ENCODE measurements at regions not wholly inside any gene's neighbourhood (a gene's known extent, or its start where the extent isn't known, plus 50 kb on each side); places are given as distances from the start of the nearest gene placed in this dataset.
"Not testable (repeated sequence)": the region's sequence is repeated elsewhere in the genome, so short reads cannot be mapped to it uniquely, and the experiment has no call there.

DNA sequence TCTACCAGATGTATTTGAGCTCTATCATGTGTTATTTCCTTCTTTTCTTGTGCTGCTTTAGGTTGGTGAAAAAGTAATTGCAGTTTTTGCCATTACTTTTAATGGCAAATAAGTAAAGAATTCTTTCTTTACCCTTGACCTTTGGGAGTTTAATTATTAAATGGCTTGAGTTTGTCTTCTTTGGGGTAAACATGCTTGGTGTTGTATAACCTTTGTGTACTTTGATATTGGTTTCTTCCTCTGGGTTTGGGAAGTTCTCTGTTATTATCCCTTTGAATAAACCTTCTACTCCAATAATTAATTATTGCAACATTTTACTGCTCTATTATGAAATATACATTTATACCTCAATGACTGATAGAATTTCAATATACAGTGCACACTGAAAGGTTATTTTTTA, 709.4 kb downstream of the PCDH17 start:
- Histone ChIP-seq H3K4me1 (no peaks in the 10 kb centered on the region), H3K27ac (replicated peaks in 1 of 4) (no peak overlapping the region), H3K4me3 (no peak overlapping the region), H3K36me3 (no peaks in the 10 kb centered on the region), H3K9me3 (peaks cover 0 to 7% (median 0%) of the 10 kb centered on the region in 4 donors), H3K27me3 (no peaks in the 10 kb centered on the region)
- DNase-seq (ENCODE audit: extremely low spot score), result no peak
- TF ChIP-seq POLR2A (IDR thresholded peaks at IDR 0.05; ENCODE audit: low read depth) (no peak), EP300 (IDR thresholded peaks at IDR 0.05) (no peak), POLR2AphosphoS5 (IDR thresholded peaks at IDR 0.05) (no peak)
- TF ChIP-seq, protein P1, sequence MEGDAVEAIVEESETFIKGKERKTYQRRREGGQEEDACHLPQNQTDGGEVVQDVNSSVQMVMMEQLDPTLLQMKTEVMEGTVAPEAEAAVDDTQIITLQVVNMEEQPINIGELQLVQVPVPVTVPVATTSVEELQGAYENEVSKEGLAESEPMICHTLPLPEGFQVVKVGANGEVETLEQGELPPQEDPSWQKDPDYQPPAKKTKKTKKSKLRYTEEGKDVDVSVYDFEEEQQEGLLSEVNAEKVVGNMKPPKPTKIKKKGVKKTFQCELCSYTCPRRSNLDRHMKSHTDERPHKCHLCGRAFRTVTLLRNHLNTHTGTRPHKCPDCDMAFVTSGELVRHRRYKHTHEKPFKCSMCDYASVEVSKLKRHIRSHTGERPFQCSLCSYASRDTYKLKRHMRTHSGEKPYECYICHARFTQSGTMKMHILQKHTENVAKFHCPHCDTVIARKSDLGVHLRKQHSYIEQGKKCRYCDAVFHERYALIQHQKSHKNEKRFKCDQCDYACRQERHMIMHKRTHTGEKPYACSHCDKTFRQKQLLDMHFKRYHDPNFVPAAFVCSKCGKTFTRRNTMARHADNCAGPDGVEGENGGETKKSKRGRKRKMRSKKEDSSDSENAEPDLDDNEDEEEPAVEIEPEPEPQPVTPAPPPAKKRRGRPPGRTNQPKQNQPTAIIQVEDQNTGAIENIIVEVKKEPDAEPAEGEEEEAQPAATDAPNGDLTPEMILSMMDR (IDR thresholded peaks at IDR 0.05), result no peak
- intact Hi-C loops (cut with DNase I), result no loop called here

- no peak for DNase-seq (ENCODE audit: extremely low spot score)
- intact Hi-C loops (cut with DNase I), result no loop called here
- Histone ChIP-seq H3K27ac (replicated peaks in 1 of 4) (no peak overlapping the region), H3K36me3 (no peaks in the 10 kb centered on the region), H3K27me3 (no peaks in the 10 kb centered on the region), H3K9me3 (peaks cover 0 to 7% (median 0%) of the 10 kb centered on the region in 4 donors), H3K4me1 (no peaks in the 10 kb centered on the region), H3K4me3 (no peak overlapping the region)
- 97% methylated on average over 1 of the region's 1 CpG for WGBS
- TF ChIP-seq, protein P1 (IDR thresholded peaks at IDR 0.05), result no peak
- TF ChIP-seq POLR2A (IDR thresholded peaks at IDR 0.05; ENCODE audit: low read depth), result no peak
- TF ChIP-seq EP300 (IDR thresholded peaks at IDR 0.05), result no peak
- TF ChIP-seq POLR2AphosphoS5 (IDR thresholded peaks at IDR 0.05), result no peak
These were observed 709.8 kb downstream of the PCDH17 start for GRCh38 chr13:58341318-58341717.

DNA sequence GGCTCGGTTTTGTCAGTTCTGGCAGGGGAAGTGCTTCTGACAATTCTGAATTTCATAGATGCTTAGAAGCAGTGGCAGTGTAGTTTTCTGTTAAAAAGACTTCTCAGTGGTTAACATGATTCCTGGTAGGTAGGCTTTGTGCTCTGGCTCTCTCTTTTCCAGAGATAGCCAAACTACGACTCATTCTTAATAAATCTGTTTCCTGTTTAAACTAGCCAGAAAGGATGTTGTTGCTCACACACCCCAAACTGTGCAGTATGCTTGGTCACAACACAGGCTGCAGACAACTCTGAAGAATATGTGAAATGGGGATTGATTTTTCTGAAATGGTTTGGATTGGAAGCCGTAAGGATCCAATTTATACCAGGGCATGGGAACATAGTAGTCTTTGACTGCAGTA, 711.5 kb downstream of the PCDH17 start:
- intact Hi-C loops (cut with DNase I), result no loop called here

DNA sequence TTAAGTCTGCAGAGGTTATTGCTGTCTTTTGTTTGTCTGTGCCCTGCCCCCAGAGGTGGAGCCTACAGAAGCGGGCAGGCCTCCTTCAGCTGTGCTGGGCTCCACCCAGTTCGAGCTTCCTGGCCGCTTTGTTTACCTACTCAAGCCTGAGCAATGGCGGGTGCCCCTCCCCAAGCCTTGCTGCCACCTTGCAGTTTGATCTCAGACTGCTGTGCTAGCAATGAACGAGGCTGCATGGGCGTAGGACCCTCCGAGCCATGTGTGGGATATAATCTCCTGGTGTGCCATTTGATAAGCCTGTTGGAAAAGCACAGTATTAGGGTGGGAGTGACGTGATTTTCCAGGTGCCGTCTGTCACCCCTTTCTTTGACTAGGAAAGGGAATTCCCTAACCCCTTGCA, 720.6 kb downstream of the PCDH17 start:
- DNase-seq (ENCODE audit: extremely low spot score); intact Hi-C loops (cut with DNase I); H3K27ac ChIP-seq (replicated peaks in 1 of 4); H3K9me3 ChIP-seq; H3K36me3 ChIP-seq; H3K4me1 ChIP-seq; H3K4me3 ChIP-seq; H3K27me3 ChIP-seq: not testable (repeated sequence)
- no CpG with 5 or more reads among the region's 9 CpGs for WGBS

More for the DNA sequence above, 711.5 kb downstream of the PCDH17 start:
- Histone ChIP-seq H3K4me3 (no peak overlapping the region), H3K4me1 (no peaks in the 10 kb centered on the region), H3K27me3 (no peaks in the 10 kb centered on the region), H3K27ac (replicated peaks in 1 of 4) (no peak overlapping the region), H3K9me3 (peaks cover 0 to 7% (median 0%) of the 10 kb centered on the region in 4 donors), H3K36me3 (no peaks in the 10 kb centered on the region)
- DNase-seq (ENCODE audit: extremely low spot score), result no peak
- TF ChIP-seq, protein P1 (IDR thresholded peaks at IDR 0.05), result no peak
- no peak for TF ChIP-seq EP300 (IDR thresholded peaks at IDR 0.05)
- TF ChIP-seq POLR2A (IDR thresholded peaks at IDR 0.05; ENCODE audit: low read depth), result no peak
- TF ChIP-seq POLR2AphosphoS5 (IDR thresholded peaks at IDR 0.05), result no peak
- whole genome bisulfite sequencing, result 48% methylated on average over 3 of the region's 3 CpGs

GRCh38 chr13:58369936-58370335, 738.4 kb downstream of the PCDH17 start:
- no peaks in the 10 kb centered on the region for H3K4me1 ChIP-seq
- WGBS, result 81% methylated on average over 5 of the region's 5 CpGs
- no peak for TF ChIP-seq EP300 (IDR thresholded peaks at IDR 0.05)
- TF ChIP-seq POLR2AphosphoS5 (IDR thresholded peaks at IDR 0.05), result no peak
- TF ChIP-seq POLR2A (IDR thresholded peaks at IDR 0.05; ENCODE audit: low read depth), result no peak
- TF ChIP-seq, protein P1 (IDR thresholded peaks at IDR 0.05), result no peak
- intact Hi-C loops (cut with DNase I), result no loop called here
- no peaks in the 10 kb centered on the region for H3K27me3 ChIP-seq
- no peaks in the 10 kb centered on the region for H3K9me3 ChIP-seq
- H3K27ac ChIP-seq (replicated peaks in 1 of 4), result no peak overlapping the region
- no peaks in the 10 kb centered on the region for H3K36me3 ChIP-seq
- no peak overlapping the region for H3K4me3 ChIP-seq
- no peak for DNase-seq (ENCODE audit: extremely low spot score)
